Prostate gland (tissue), 2 donors: ENCODE measurements at regions not wholly inside any gene's neighbourhood (a gene's known extent, or its start where the extent isn't known, plus 50 kb on each side); places are given as distances from the start of the nearest gene placed in this dataset.

Source experiments
- DNase-seq: peaks from one replicate; pipeline ENCODE4 v3.0.0-alpha.2; 2019; ENCODE audit warnings: low spot score
- H3K27ac ChIP-seq, 2 donors: fragments of 200-600 bp; sonication (generic); 2 replicates each; pipeline ENCODE4 v1.5.1; 2017 to 2019
- H3K27me3 ChIP-seq: fragments of 200-600 bp; sonication (generic); replicated peaks from 2 replicates; pipeline ENCODE4 v1.5.1; 2019; ENCODE audit not compliant: insufficient read depth
- H3K36me3 ChIP-seq, 2 donors: fragments of 200-600 bp; sonication (generic); 1 replicate in 1 of 2; 2 replicates in 1 of 2; pipeline versions ENCODE4 v1.5.1 to v1.8.1; 2017 to 2019
- H3K4me1 ChIP-seq: fragments of 200-600 bp; sonication (generic); replicated peaks from 2 replicates; pipeline ENCODE4 v1.5.1; 2019
- H3K4me3 ChIP-seq, 2 donors: fragments of 200-600 bp; sonication (generic); 2 replicates each; pipeline ENCODE4 v1.5.1; 2017 to 2019
- H3K9me3 ChIP-seq: fragments of 200-600 bp; sonication (generic); 2 replicates; pipeline ENCODE4 v1.5.1; 2017
- POLR2A ChIP-seq: fragments of 450-650 bp; IDR thresholded peaks from one replicate; pipeline ENCODE4 v1.6.1; 2016; ENCODE audit warnings: antibody characterized with exemption, mild to moderate bottlenecking
- POLR2AphosphoS5 ChIP-seq: sonication (generic); formaldehyde crosslinking; IDR thresholded peaks from one replicate; pipeline ENCODE4 v1.6.1; 2017; ENCODE audit warnings: antibody characterized with exemption
- WGBS: methylation state at CpG from one replicate; pipeline ENCODE4 v1.1.5; 2018; 5-methylcytosine and 5-hydroxymethylcytosine counted together
- intact Hi-C: fragments of 100-400 bp; cut with DNase I; formaldehyde crosslinking; loops from one replicate; pipeline ENCODE4 v1.14.2; 2022
- TF ChIP-seq, protein P1 (sequence below), 4 experiments: fragments of 200-600 bp in 2 of 4; fragments of 450-650 bp in 2 of 4; sonication (generic) in 2 of 4; IDR thresholded peaks; 1 replicate in 3 of 4; 2 replicates in 1 of 4; pipeline ENCODE4 v1.5.1; 2016 to 2019; ENCODE audit warnings: antibody characterized with exemption in 4 of 4, mild to moderate bottlenecking in 2 of 4, moderate library complexity in 2 of 4

- 90% methylated on average over 2 of the region's 2 CpGs for WGBS
- no peak for DNase-seq
- Histone ChIP-seq H3K9me3 (no peaks in the 10 kb centered on the region), H3K27ac (no peak overlapping the region), H3K4me3 (no peak overlapping the region), H3K36me3 (no peaks in the 10 kb centered on the region), H3K4me1 (no peaks in the 10 kb centered on the region), H3K27me3 (no peaks in the 10 kb centered on the region)
- TF ChIP-seq, protein P1, sequence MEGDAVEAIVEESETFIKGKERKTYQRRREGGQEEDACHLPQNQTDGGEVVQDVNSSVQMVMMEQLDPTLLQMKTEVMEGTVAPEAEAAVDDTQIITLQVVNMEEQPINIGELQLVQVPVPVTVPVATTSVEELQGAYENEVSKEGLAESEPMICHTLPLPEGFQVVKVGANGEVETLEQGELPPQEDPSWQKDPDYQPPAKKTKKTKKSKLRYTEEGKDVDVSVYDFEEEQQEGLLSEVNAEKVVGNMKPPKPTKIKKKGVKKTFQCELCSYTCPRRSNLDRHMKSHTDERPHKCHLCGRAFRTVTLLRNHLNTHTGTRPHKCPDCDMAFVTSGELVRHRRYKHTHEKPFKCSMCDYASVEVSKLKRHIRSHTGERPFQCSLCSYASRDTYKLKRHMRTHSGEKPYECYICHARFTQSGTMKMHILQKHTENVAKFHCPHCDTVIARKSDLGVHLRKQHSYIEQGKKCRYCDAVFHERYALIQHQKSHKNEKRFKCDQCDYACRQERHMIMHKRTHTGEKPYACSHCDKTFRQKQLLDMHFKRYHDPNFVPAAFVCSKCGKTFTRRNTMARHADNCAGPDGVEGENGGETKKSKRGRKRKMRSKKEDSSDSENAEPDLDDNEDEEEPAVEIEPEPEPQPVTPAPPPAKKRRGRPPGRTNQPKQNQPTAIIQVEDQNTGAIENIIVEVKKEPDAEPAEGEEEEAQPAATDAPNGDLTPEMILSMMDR (IDR thresholded peaks at IDR 0.05): no peak
- intact Hi-C loops: no loop called here
Measured at GRCh38 chr13:105285526-105285925, 1249.9 kb downstream of the EFNB2 start.

GRCh38 chr13:105282406-105283285, 1252.8 kb downstream of the EFNB2 start:
- H3K27ac ChIP-seq: no peak overlapping the region
- H3K9me3 ChIP-seq: no peaks in the 10 kb centered on the region
- H3K4me3 ChIP-seq: no peak overlapping the region
- intact Hi-C loops: no loop called here
- TF ChIP-seq POLR2A: no peak
- no peak for DNase-seq
- H3K36me3 ChIP-seq: no peaks in the 10 kb centered on the region
- 84% methylated on average over 14 of the region's 14 CpGs for WGBS
- H3K27me3 ChIP-seq: no peaks in the 10 kb centered on the region
- H3K4me1 ChIP-seq: no peaks in the 10 kb centered on the region

- WGBS: 62% methylated on average over 4 of the region's 4 CpGs
- intact Hi-C loops: no loop called here
- no peaks in the 10 kb centered on the region for H3K9me3 ChIP-seq
Measured at GRCh38 chr13:105278943-105279381, 1256.5 kb downstream of the EFNB2 start.

DNA sequence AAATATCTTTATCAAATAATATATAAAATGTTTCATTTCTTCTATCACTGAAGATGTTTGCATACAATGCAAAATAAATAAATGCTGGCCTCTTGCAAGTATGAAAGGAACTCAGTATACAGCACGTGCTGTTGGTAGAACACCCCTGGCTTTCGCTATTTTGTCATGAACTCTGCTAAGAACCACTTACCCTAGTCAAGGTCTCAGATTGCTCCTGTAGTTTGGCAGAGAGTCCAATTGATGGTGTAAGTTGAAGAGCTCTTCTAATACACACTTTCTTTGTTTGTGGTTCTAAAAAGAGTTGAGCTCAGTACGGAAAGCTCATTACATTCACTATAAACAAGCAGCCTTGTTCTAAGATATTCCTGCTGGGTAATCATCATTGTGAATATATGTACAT, 1258.9 kb downstream of the EFNB2 start:
- DNase-seq: no peak
- no peaks in the 10 kb centered on the region for H3K9me3 ChIP-seq
- WGBS: 91% methylated on average over 3 of the region's 3 CpGs
- intact Hi-C loops: no loop called here
- no peak overlapping the region for H3K27ac ChIP-seq
- no peak overlapping the region for H3K4me3 ChIP-seq
- TF ChIP-seq, protein P1 (IDR thresholded peaks at IDR 0.05): no peak
- no peak for TF ChIP-seq POLR2A
- no peaks in the 10 kb centered on the region for H3K4me1 ChIP-seq
- H3K27me3 ChIP-seq: no peaks in the 10 kb centered on the region
- no peaks in the 10 kb centered on the region for H3K36me3 ChIP-seq

More at GRCh38 chr13:105278943-105279381, 1256.5 kb downstream of the EFNB2 start:
- Histone ChIP-seq H3K4me1 (no peaks in the 10 kb centered on the region), H3K4me3 (no peak overlapping the region), H3K36me3 (no peaks in the 10 kb centered on the region), H3K27ac (no peak overlapping the region), H3K27me3 (no peaks in the 10 kb centered on the region)
- no peak for DNase-seq
- TF ChIP-seq, protein P1 (IDR thresholded peaks at IDR 0.05): no peak
- no peak for TF ChIP-seq POLR2AphosphoS5
- TF ChIP-seq POLR2A: no peak

- no peaks in the 10 kb centered on the region for H3K9me3 ChIP-seq
- H3K27ac ChIP-seq: no peak overlapping the region
- no peak for DNase-seq
- no peak for TF ChIP-seq POLR2AphosphoS5
- TF ChIP-seq POLR2A: no peak
- TF ChIP-seq, protein P1 (IDR thresholded peaks at IDR 0.05): no peak
- H3K36me3 ChIP-seq: no peaks in the 10 kb centered on the region
- no peaks in the 10 kb centered on the region for H3K27me3 ChIP-seq
- no peaks in the 10 kb centered on the region for H3K4me1 ChIP-seq
- WGBS: 96% methylated on average over 6 of the region's 6 CpGs
- H3K4me3 ChIP-seq: no peak overlapping the region
- intact Hi-C loops: no loop called here
Measured at GRCh38 chr13:105273665-105274222, 1261.7 kb downstream of the EFNB2 start.
